Activated CD4-positive, alpha-beta T cell treated with anti-CD3 and anti-CD28 coated beads, Interleukin-2, amount 50 U/mL, for 16 hours (primary cell): ENCODE measurements at regions not wholly inside any gene's neighbourhood (a gene's known extent, or its start where the extent isn't known, plus 50 kb on each side); places are given as distances from the start of the nearest gene placed in this dataset.
"Not testable (repeated sequence)": the region's sequence is repeated elsewhere in the genome, so short reads cannot be mapped to it uniquely, and the experiment has no call there.

Experiments
- DNase-seq: peaks from one replicate; pipeline ENCODE4 v3.0.0-alpha.2; 2020

- DNase-seq: no peak
These were observed 75.1 kb upstream of the PRKG1 start for GRCh38 chr10:50999163-50999562.

DNA sequence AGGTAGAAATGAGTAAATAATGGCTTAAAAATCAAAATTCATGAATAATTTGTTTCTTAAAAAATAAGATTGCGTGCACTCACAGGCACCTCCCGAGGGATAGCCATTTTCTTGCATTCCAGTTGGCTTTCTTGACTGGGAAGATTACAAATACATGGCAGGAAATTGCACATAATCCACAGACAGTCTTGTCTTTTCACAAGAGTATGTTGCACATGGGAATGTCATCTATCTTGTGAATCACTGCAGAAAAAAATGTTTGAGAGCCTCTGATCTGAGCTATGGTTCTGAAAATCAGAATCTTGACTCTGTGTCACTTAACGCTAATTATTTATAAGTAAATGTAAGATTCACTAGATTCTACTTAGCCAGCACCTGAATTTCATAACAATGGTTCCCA is 74.1 kb upstream of the PRKG1 start:
- no peak for DNase-seq

GRCh38 chr10:51000976-51001375 is 73.3 kb upstream of the PRKG1 start:
- DNase-seq: no peak

GRCh38 chr10:51001587-51001986 is 72.7 kb upstream of the PRKG1 start:
- DNase-seq: peak; percentile 7

GRCh38 chr10:51002469-51002868 is 71.8 kb upstream of the PRKG1 start:
- no peak for DNase-seq

- DNase-seq: no peak
These were observed 69.5 kb upstream of the PRKG1 start for GRCh38 chr10:51004776-51005175.

DNA sequence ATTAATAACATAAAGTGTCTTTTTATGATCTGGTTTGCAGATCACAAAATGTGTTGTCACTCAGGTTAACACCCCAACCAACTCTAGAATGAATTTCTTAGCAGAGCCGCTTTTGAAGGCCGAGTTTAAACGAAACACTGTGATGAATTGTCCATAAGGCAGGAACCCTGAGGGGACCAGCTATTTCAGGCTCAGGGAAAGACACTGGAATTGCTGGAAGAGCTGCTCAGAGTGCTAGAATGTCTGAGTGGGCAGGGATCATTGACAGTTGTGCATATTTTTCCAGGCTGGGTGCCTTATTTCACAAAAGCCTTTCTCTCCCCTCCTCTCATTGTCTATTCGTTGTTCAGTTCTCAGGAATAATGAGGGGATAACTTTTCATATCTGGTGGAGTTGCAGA is 68.7 kb upstream of the PRKG1 start:
- no peak for DNase-seq

DNA sequence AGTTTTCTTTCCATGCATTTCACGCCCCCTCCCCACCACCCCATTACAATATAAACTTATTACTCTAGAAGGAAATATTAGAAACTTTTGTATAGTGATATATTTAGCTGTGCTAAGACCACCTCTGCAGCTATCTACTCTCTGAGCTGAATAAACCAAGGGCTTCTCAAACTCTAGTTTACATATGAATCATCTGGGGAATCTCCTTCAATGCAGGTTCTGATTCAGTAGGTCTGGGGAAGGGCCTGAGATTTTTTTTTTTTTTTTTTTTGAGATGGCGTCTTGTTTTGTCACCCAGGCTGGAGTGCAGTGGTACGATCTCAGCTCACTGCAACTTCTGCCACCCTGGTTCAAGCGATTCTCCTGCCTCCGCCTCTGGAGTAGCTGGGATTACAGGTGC is 67.6 kb upstream of the PRKG1 start:
- no peak for DNase-seq

GRCh38 chr10:51007781-51008180 is 66.5 kb upstream of the PRKG1 start:
- DNase-seq: no peak

GRCh38 chr10:51008346-51008745 is 65.9 kb upstream of the PRKG1 start:
- no peak for DNase-seq

GRCh38 chr10:51010977-51011376 is 63.3 kb upstream of the PRKG1 start:
- peak; percentile 31 for DNase-seq

DNA sequence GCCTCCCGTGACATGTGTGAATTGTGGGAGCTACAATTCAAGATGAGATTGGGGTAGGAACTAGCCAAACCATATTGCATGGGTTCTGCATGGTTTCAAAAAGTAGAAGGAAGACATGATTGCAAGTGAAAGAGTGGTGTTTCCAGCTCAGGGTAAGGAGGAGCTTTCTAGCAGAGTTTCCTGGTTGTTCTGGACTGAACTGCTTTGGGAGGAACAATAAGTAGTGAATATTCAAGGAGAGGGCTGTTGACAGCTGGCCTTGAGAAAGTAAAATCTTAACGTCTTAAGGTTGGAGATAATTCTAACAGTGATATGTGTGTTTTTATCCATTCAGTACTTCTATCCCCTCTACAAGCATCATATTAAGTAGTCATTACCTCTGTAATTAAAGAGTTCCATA is 62.2 kb upstream of the PRKG1 start:
- no peak for DNase-seq

DNA sequence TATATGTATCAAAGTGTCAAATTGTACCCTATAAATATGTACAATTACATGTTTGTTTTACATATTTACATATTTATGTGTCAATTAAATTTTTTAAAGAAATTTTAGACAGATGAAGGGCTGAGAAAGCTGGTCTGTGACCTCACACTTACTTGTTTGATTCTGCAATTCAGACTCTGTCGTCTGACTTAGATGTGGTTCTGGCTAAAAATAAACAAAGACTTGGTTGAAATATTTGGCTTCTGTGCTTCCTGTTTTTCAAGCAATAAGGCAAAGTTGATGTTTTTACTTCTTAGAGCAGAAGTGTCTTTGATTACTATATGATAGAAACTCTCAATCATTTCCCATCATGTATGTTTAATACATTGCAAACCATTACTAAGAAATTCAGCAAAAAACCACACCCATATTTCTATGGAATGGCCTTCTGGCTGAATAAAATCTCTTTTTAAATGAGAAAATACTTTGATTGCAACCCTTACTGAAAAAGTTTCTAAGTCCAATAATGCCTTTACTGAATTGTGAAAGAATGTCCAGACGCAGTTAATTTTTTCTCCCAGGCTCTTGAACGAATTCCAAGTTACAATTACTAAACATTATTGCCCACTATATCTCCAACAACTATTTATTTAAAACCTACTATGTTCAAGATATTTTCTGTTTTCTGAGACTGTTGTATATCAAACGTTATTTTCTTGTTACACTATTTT is 59.5 kb upstream of the PRKG1 start:
- no peak for DNase-seq

DNA sequence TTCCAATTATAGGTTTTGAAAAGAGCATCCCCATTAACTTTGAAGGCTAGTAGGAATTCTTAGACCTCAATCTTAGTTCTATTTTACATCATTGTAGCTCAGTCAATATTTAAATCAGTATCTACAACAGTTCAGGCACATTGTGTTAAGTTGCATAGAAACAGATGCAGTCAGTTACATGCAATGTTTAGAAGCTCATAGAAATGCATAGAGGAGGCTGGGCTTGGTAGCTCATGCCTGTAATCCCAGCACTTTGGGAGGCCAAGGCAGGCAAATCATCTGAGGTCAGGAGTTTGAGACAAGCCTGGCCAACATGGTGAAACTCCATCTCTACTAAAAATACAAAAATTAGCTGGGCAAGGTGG is 58.9 kb upstream of the PRKG1 start:
- DNase-seq: not testable (repeated sequence)

- no peak for DNase-seq
These were observed 54.1 kb upstream of the PRKG1 start for GRCh38 chr10:51020200-51020599.

GRCh38 chr10:51022933-51023585 is 51.2 kb upstream of the PRKG1 start:
- no peak for DNase-seq

GRCh38 chr10:51023636-51024035 is 50.7 kb upstream of the PRKG1 start:
- no peak for DNase-seq
